Nephron progenitor cell (in vitro differentiated cells): ENCODE measurements at regions not wholly inside any gene's neighbourhood (a gene's known extent, or its start where the extent isn't known, plus 50 kb on each side); places are given as distances from the start of the nearest gene placed in this dataset.

Experiments
- DNase-seq: peaks from one replicate; pipeline ENCODE4 v3.0.0; 2021
- H3K27ac Mint-ChIP-seq: 2 replicates; pipeline ENCODE4 v1.8.0; 2021; ENCODE audit warnings: mild to moderate bottlenecking, moderate library complexity, mixed read lengths
- H3K27me3 Mint-ChIP-seq: 2 replicates; pipeline ENCODE4 v1.8.0; 2021; ENCODE audit warnings: mild to moderate bottlenecking, low read depth, mixed read lengths; ENCODE audit not compliant: poor library complexity
- H3K36me3 Mint-ChIP-seq: 2 replicates; pipeline ENCODE4 v1.8.0; 2021; ENCODE audit warnings: low read depth, mixed read lengths
- H3K4me1 Mint-ChIP-seq: 2 replicates; pipeline ENCODE4 v1.8.0; 2021; ENCODE audit warnings: mixed read lengths
- H3K4me3 Mint-ChIP-seq: 2 replicates; pipeline ENCODE4 v1.8.0; 2021; ENCODE audit warnings: mild to moderate bottlenecking, moderate library complexity, mixed read lengths
- H3K9me3 Mint-ChIP-seq: 2 replicates; pipeline ENCODE4 v1.8.0; 2021; ENCODE audit warnings: mild to moderate bottlenecking, moderate library complexity, mixed read lengths
- CTCF ChIP-seq: fragments of 200-600 bp; sonication (generic); IDR thresholded peaks from 2 replicates; pipeline ENCODE4 v1.5.0; 2021; ENCODE audit warnings: antibody characterized with exemption

GRCh38 chr6:34633785-34634184 lies 62.8 kb downstream of the ILRUN start:
- no peak for TF ChIP-seq CTCF
- peaks cover 30% of the 10 kb centered on the region for H3K36me3 Mint-ChIP-seq
- H3K9me3 Mint-ChIP-seq = no peaks in the 10 kb centered on the region
- no peak overlapping the region for H3K27ac Mint-ChIP-seq
- DNase-seq = no peak
- H3K27me3 Mint-ChIP-seq = peaks cover 4% of the 10 kb centered on the region
- no peak overlapping the region for H3K4me3 Mint-ChIP-seq
- H3K4me1 Mint-ChIP-seq = no peaks in the 10 kb centered on the region

GRCh38 chr6:34633256-34633655 lies 63.3 kb downstream of the ILRUN start:
- Mint-ChIP-seq H3K4me3 (no peak overlapping the region), H3K9me3 (no peaks in the 10 kb centered on the region), H3K27me3 (peaks cover 4% of the 10 kb centered on the region), H3K36me3 (peaks cover 35% of the 10 kb centered on the region), H3K27ac (peak overlapping the region; percentile 31), H3K4me1 (no peaks in the 10 kb centered on the region)
- no peak for TF ChIP-seq CTCF
- DNase-seq = no peak

GRCh38 chr6:34630040-34630439 lies 66.5 kb downstream of the ILRUN start:
- Mint-ChIP-seq H3K9me3 (no peaks in the 10 kb centered on the region), H3K27ac (no peak overlapping the region)
- no peak for TF ChIP-seq CTCF

GRCh38 chr6:34627296-34627695 lies 69.3 kb downstream of the ILRUN start:
- DNase-seq = no peak
- H3K27ac Mint-ChIP-seq = no peak overlapping the region
- no peak overlapping the region for H3K4me3 Mint-ChIP-seq
- H3K4me1 Mint-ChIP-seq = no peaks in the 10 kb centered on the region
- peaks cover 55% of the 10 kb centered on the region for H3K36me3 Mint-ChIP-seq
- no peak for TF ChIP-seq CTCF
- no peaks in the 10 kb centered on the region for H3K9me3 Mint-ChIP-seq
- H3K27me3 Mint-ChIP-seq = no peaks in the 10 kb centered on the region

More at GRCh38 chr6:34630040-34630439, 66.5 kb downstream of the ILRUN start:
- no peak overlapping the region for H3K4me3 Mint-ChIP-seq
- H3K4me1 Mint-ChIP-seq = no peaks in the 10 kb centered on the region
- peaks cover 52% of the 10 kb centered on the region for H3K36me3 Mint-ChIP-seq
- DNase-seq = no peak
- peaks cover 4% of the 10 kb centered on the region for H3K27me3 Mint-ChIP-seq

- Mint-ChIP-seq H3K9me3 (no peaks in the 10 kb centered on the region), H3K36me3 (peaks cover 28% of the 10 kb centered on the region), H3K4me3 (no peak overlapping the region), H3K4me1 (peaks cover 7% of the 10 kb centered on the region), H3K27ac (no peak overlapping the region), H3K27me3 (no peaks in the 10 kb centered on the region)
- no peak for TF ChIP-seq CTCF
- DNase-seq = no peak
Observed at GRCh38 chr6:34618430-34619182, 62.5 kb upstream of the SPDEF start.

GRCh38 chr6:34617231-34617630 lies 61.1 kb upstream of the SPDEF start:
- no peak overlapping the region for H3K27ac Mint-ChIP-seq
- no peak overlapping the region for H3K4me3 Mint-ChIP-seq
- peaks cover 23% of the 10 kb centered on the region for H3K36me3 Mint-ChIP-seq
- DNase-seq = no peak
- H3K9me3 Mint-ChIP-seq = no peaks in the 10 kb centered on the region
- H3K27me3 Mint-ChIP-seq = no peaks in the 10 kb centered on the region
- TF ChIP-seq CTCF = no peak
- H3K4me1 Mint-ChIP-seq = peaks cover 7% of the 10 kb centered on the region
